HFFc6 (cell line): ENCODE measurements at regions not wholly inside any gene's neighbourhood (a gene's known extent, or its start where the extent isn't known, plus 50 kb on each side); places are given as distances from the start of the nearest gene placed in this dataset.
"Not testable (repeated sequence)": the region's sequence is repeated elsewhere in the genome, so short reads cannot be mapped to it uniquely, and the experiment has no call there.

Source experiments
- DNase-seq: peaks from one replicate; pipeline ENCODE4 v3.0.0-alpha.2; 2018
- H3K27ac Mint-ChIP-seq: 2 replicates; pipeline ENCODE4 v1.8.0; 2020; ENCODE audit warnings: mild to moderate bottlenecking, mixed read lengths
- H3K27me3 Mint-ChIP-seq: 2 replicates; pipeline ENCODE4 v1.8.0; 2021; ENCODE audit warnings: mild to moderate bottlenecking, moderate library complexity, mixed read lengths; ENCODE audit not compliant: insufficient read depth
- H3K36me3 Mint-ChIP-seq: 2 replicates; pipeline ENCODE4 v1.8.0; 2021; ENCODE audit warnings: low read depth, mixed read lengths
- H3K4me1 Mint-ChIP-seq: 2 replicates; pipeline ENCODE4 v1.8.0; 2020; ENCODE audit warnings: low read depth, mixed read lengths
- H3K4me3 Mint-ChIP-seq: 2 replicates; pipeline ENCODE4 v1.8.0; 2020; ENCODE audit warnings: mild to moderate bottlenecking, moderate library complexity, mixed read lengths
- H3K9me3 Mint-ChIP-seq: 2 replicates; pipeline ENCODE4 v1.8.0; 2020; ENCODE audit warnings: mild to moderate bottlenecking, mixed read lengths
- TF ChIP-seq, protein P1 (sequence below): fragments of 200-600 bp; sonication (generic); IDR thresholded peaks from 2 replicates; pipeline ENCODE4 v1.5.0; 2021; ENCODE audit warnings: antibody characterized with exemption, mild to moderate bottlenecking

DNA sequence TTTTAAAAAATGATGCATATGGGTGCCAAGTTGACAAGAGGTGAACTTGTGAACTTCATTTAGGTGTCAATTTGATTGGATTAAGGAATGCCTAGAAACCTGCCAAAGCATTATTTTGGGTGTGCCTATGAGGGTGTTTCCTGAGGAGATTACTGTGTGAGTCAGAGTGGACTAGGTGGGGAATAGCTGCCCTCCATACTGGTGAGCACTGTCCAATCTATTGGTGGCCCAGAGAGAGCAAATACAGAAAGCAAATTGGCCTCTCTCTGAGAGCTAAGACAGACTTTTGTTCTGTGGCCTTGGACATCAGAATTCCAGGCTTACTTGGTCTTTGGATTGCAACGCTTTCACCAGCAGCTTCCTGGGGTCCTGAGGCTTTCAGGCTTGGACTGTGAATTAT, 388.0 kb downstream of the SUCLG1 start:
- Mint-ChIP-seq H3K36me3 (no peaks in the 10 kb centered on the region), H3K4me1 (no peaks in the 10 kb centered on the region)

GRCh38 chr2:84065857-84066256, 393.2 kb downstream of the SUCLG1 start:
- Mint-ChIP-seq H3K27me3 (no peaks in the 10 kb centered on the region), H3K36me3 (no peaks in the 10 kb centered on the region), H3K27ac (no peak overlapping the region), H3K4me3 (no peak overlapping the region), H3K4me1 (no peaks in the 10 kb centered on the region), H3K9me3 (peaks cover 41% of the 10 kb centered on the region)
- no peak for DNase-seq
- TF ChIP-seq, protein P1, sequence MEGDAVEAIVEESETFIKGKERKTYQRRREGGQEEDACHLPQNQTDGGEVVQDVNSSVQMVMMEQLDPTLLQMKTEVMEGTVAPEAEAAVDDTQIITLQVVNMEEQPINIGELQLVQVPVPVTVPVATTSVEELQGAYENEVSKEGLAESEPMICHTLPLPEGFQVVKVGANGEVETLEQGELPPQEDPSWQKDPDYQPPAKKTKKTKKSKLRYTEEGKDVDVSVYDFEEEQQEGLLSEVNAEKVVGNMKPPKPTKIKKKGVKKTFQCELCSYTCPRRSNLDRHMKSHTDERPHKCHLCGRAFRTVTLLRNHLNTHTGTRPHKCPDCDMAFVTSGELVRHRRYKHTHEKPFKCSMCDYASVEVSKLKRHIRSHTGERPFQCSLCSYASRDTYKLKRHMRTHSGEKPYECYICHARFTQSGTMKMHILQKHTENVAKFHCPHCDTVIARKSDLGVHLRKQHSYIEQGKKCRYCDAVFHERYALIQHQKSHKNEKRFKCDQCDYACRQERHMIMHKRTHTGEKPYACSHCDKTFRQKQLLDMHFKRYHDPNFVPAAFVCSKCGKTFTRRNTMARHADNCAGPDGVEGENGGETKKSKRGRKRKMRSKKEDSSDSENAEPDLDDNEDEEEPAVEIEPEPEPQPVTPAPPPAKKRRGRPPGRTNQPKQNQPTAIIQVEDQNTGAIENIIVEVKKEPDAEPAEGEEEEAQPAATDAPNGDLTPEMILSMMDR = no peak

More for the DNA sequence above, 388.0 kb downstream of the SUCLG1 start:
- Mint-ChIP-seq H3K27me3 (no peaks in the 10 kb centered on the region), H3K4me3 (no peak overlapping the region), H3K27ac (no peak overlapping the region), H3K9me3 (peaks cover 27% of the 10 kb centered on the region)
- DNase-seq = no peak
- TF ChIP-seq, protein P1 = no peak

GRCh38 chr2:84057917-84058560, 401.0 kb downstream of the SUCLG1 start:
- no peak overlapping the region for H3K4me3 Mint-ChIP-seq
- H3K4me1 Mint-ChIP-seq = no peaks in the 10 kb centered on the region
- no peak for DNase-seq
- TF ChIP-seq, protein P1 = no peak
- peaks cover 28% of the 10 kb centered on the region for H3K9me3 Mint-ChIP-seq
- no peak overlapping the region for H3K27ac Mint-ChIP-seq
- no peaks in the 10 kb centered on the region for H3K27me3 Mint-ChIP-seq
- H3K36me3 Mint-ChIP-seq = no peaks in the 10 kb centered on the region

- Mint-ChIP-seq H3K4me1 (no peaks in the 10 kb centered on the region), H3K9me3 (peaks cover 24% of the 10 kb centered on the region), H3K4me3 (no peak overlapping the region), H3K27ac (no peak overlapping the region), H3K36me3 (no peaks in the 10 kb centered on the region), H3K27me3 (no peaks in the 10 kb centered on the region)
- no peak for DNase-seq
- TF ChIP-seq, protein P1 = no peak
These were observed 403.3 kb downstream of the SUCLG1 start for GRCh38 chr2:84055816-84056215.

- not testable (repeated sequence) for H3K36me3 Mint-ChIP-seq, H3K27ac Mint-ChIP-seq, H3K27me3 Mint-ChIP-seq, DNase-seq, H3K4me3 Mint-ChIP-seq, H3K4me1 Mint-ChIP-seq
- peaks cover 22% of the 10 kb centered on the region for H3K9me3 Mint-ChIP-seq
These were observed 404.5 kb downstream of the SUCLG1 start for GRCh38 chr2:84054577-84054976.

DNA sequence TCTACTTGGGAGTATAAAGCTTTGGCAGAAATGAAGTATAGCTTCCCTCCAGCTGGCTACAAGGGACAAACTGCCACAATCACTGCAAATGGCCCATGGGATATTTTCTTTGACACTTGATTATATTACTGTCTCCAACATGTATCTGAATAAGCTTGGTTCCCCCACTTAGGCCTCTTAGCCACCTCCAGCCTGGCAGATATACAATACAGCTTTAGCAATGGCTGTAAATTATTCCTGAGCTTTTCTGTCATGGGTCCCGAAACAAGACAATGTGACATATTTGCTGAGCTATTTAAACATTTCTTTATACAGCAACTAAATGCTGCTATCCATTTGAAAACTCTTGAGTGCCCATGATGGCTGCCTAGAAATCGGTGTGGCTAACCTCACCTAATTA, 406.2 kb downstream of the SUCLG1 start:
- TF ChIP-seq, protein P1 = no peak
- Mint-ChIP-seq H3K4me3 (no peak overlapping the region), H3K27ac (no peak overlapping the region), H3K27me3 (no peaks in the 10 kb centered on the region), H3K4me1 (no peaks in the 10 kb centered on the region), H3K9me3 (peaks cover 8% of the 10 kb centered on the region), H3K36me3 (no peaks in the 10 kb centered on the region)
- DNase-seq = no peak
